CD14-positive monocyte (primary cell): ENCODE measurements at regions not wholly inside any gene's neighbourhood (a gene's known extent, or its start where the extent isn't known, plus 50 kb on each side); places are given as distances from the start of the nearest gene placed in this dataset.
A peak's percentile ranks its signal among the peaks of the same experiment; 100 is the strongest.
"Not testable (repeated sequence)": the region's sequence is repeated elsewhere in the genome, so short reads cannot be mapped to it uniquely, and the experiment has no call there.

Experiments
- DNase-seq, 3 donors: peaks; one replicate each; pipeline ENCODE4 v3.0.0-alpha.2; 2011 to 2022
- H2AFZ ChIP-seq: 2 replicates; pipeline ENCODE4 v1.6.0; 2012; ENCODE audit warnings: mild to moderate bottlenecking, low read depth, low read length, inconsistent platforms; ENCODE audit not compliant: insufficient read depth, poor library complexity, severe bottlenecking
- H3K27ac ChIP-seq, 2 donors: 1 replicate in 1 of 2; 2 replicates in 1 of 2; pipeline ENCODE4 v1.5.1; 2012 to 2013; ENCODE audit warnings: low read length in 2 of 2, control low read depth in 1 of 2, inconsistent platforms in 1 of 2, low read depth in 1 of 2, mild to moderate bottlenecking in 1 of 2
- H3K27me3 ChIP-seq, 2 donors: one replicate each; pipeline versions ENCODE4 v1.6.0 to v1.6.1; 2011 to 2013; ENCODE audit warnings: low read length in 2 of 2; ENCODE audit not compliant: control insufficient read depth in 2 of 2, insufficient read depth in 2 of 2
- H3K36me3 ChIP-seq, 2 donors: replicated peaks in 1 of 2; 1 replicate in 1 of 2; 2 replicates in 1 of 2; pipeline versions ENCODE4 v1.5.1 to v1.6.1; 2012 to 2013; ENCODE audit warnings: low read length in 2 of 2, control low read depth in 1 of 2, inconsistent platforms in 1 of 2, mild to moderate bottlenecking in 1 of 2; ENCODE audit not compliant: insufficient read depth in 2 of 2, control insufficient read depth in 1 of 2
- H3K4me1 ChIP-seq, 2 donors: 1 replicate in 1 of 2; 2 replicates in 1 of 2; pipeline versions ENCODE4 v1.5.1 to v1.6.1; 2012 to 2013; ENCODE audit warnings: low read length in 2 of 2, control low read depth in 1 of 2, inconsistent platforms in 1 of 2, mild to moderate bottlenecking in 1 of 2, moderate library complexity in 1 of 2; ENCODE audit not compliant: insufficient read depth in 2 of 2, control insufficient read depth in 1 of 2
- H3K4me2 ChIP-seq: replicated peaks from 2 replicates; pipeline ENCODE3; 2012; ENCODE audit warnings: low read length, moderate library complexity, mild to moderate bottlenecking; ENCODE audit not compliant: poor library complexity, severe bottlenecking; ENCODE audit errors: extremely low read depth
- H3K4me3 ChIP-seq, 3 experiments: fragments of 200-600 bp in 1 of 3; sonication (generic) in 1 of 3; replicated peaks in 1 of 3; 1 replicate in 2 of 3; 2 replicates in 1 of 3; pipeline ENCODE4 v1.5.1; 2011 to 2013; ENCODE audit warnings: low read length in 3 of 3, mild to moderate bottlenecking in 3 of 3, control low read depth in 2 of 3, low read depth in 2 of 3, inconsistent platforms in 1 of 3, moderate library complexity in 1 of 3
- H3K79me2 ChIP-seq: 2 replicates; pipeline ENCODE4 v1.6.0; 2012; ENCODE audit warnings: mild to moderate bottlenecking, control low read depth, inconsistent platforms, low read length, moderate library complexity; ENCODE audit not compliant: insufficient read depth
- H3K9ac ChIP-seq: 2 replicates; pipeline ENCODE4 v1.6.0; 2017; ENCODE audit warnings: low read length, mild to moderate bottlenecking; ENCODE audit not compliant: insufficient read depth, poor library complexity, severe bottlenecking
- H3K9me3 ChIP-seq, 2 donors: replicated peaks in 1 of 2; 1 replicate in 1 of 2; 2 replicates in 1 of 2; pipeline versions ENCODE4 v1.5.1 to v1.6.1; 2012 to 2013; ENCODE audit warnings: low read length in 2 of 2, control low read depth in 1 of 2; ENCODE audit not compliant: control insufficient read depth in 1 of 2, insufficient read depth in 1 of 2
- H4K20me1 ChIP-seq: 2 replicates; pipeline ENCODE4 v1.6.0; 2012; ENCODE audit warnings: mild to moderate bottlenecking, low read length, control low read depth, moderate library complexity; ENCODE audit not compliant: insufficient read depth
- H3K27ac Mint-ChIP-seq, 7 donors: one replicate each; pipeline ENCODE4 v1.8.0; 2020; ENCODE audit warnings: mild to moderate bottlenecking in 7 of 7, mixed read lengths in 7 of 7, moderate library complexity in 6 of 7, inconsistent platforms in 2 of 7
- H3K27me3 Mint-ChIP-seq, 3 donors: one replicate each; pipeline ENCODE4 v1.8.0; 2021 to 2022; ENCODE audit warnings: low read depth in 3 of 3, mild to moderate bottlenecking in 3 of 3, mixed read lengths in 3 of 3, moderate library complexity in 3 of 3, inconsistent platforms in 1 of 3
- H3K36me3 Mint-ChIP-seq, 2 donors: one replicate each; pipeline ENCODE4 v1.8.0; 2020; ENCODE audit warnings: mixed read lengths in 2 of 2, inconsistent platforms in 1 of 2, mild to moderate bottlenecking in 1 of 2
- H3K4me1 Mint-ChIP-seq: one replicate; pipeline ENCODE4 v1.8.0; 2020; ENCODE audit warnings: mild to moderate bottlenecking, mixed read lengths
- H3K4me3 Mint-ChIP-seq, 2 donors: one replicate each; pipeline ENCODE4 v1.8.0; 2020; ENCODE audit warnings: mild to moderate bottlenecking in 2 of 2, mixed read lengths in 2 of 2, moderate library complexity in 1 of 2
- H3K9me3 Mint-ChIP-seq, 7 donors: one replicate each; pipeline ENCODE4 v1.8.0; 2020 to 2022; ENCODE audit warnings: mixed read lengths in 7 of 7, mild to moderate bottlenecking in 6 of 7, moderate library complexity in 6 of 7, inconsistent platforms in 2 of 7
- WGBS: methylation state at CpG from one replicate; pipeline ENCODE4 v1.1.5; 2013; ENCODE audit warnings: missing lambda C conversion rate; ENCODE audit not compliant: insufficient coverage; 5-methylcytosine and 5-hydroxymethylcytosine counted together
- intact Hi-C, 2 donors: fragments of 100-400 bp; cut with micrococcal nuclease; formaldehyde crosslinking; loops; one replicate each; pipeline versions ENCODE4 v1.15.0 to v1.15.1; 2023
- TF ChIP-seq, protein P1 (sequence below): fragments of 200-600 bp; IDR thresholded peaks from one replicate; pipeline ENCODE4 v1.8.0; 2022; ENCODE audit warnings: antibody characterized with exemption, mild to moderate bottlenecking

DNA sequence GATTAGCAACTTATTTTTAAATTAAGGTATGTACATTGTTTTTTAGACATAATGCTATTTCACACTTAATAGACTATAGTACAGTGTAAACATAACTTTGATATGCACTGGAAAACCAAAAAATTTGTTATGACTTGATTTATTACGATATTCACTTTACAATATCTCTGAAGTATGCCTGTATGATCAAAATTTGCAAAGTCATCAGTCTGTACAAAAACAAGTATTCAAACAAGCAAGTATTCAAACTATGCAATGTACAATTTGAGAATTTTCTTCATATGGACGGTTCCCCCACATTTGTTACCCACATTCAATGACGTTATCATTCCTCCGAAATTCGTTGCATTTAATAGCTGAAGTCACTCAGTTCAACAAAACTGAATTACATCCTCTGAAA is 147.9 kb downstream of the AVL9 start:
- Histone ChIP-seq H3K36me3 (no peaks in the 10 kb centered on the region), H3K4me2 (no peak overlapping the region), H2AFZ (no peak overlapping the region), H3K27ac (no peak overlapping the region), H3K4me1 (peaks cover 11 to 14% of the 10 kb centered on the region in 2 donors), H3K4me3 (no peak overlapping the region), H3K27me3 (no peaks in the 10 kb centered on the region), H4K20me1 (no peaks in the 10 kb centered on the region), H3K9ac (no peak overlapping the region), H3K9me3 (no peaks in the 10 kb centered on the region), H3K79me2 (no peaks in the 10 kb centered on the region)
- Mint-ChIP-seq H3K27ac (no peak overlapping the region), H3K4me1 (peaks cover 14% of the 10 kb centered on the region), H3K27me3 (no peaks in the 10 kb centered on the region), H3K4me3 (no peak overlapping the region), H3K9me3 (peaks cover 0 to 9% (median 4%) of the 10 kb centered on the region in 7 donors), H3K36me3 (peaks cover 0 to 2% of the 10 kb centered on the region in 2 donors)
- intact Hi-C loops = no loop called here
- TF ChIP-seq, protein P1, sequence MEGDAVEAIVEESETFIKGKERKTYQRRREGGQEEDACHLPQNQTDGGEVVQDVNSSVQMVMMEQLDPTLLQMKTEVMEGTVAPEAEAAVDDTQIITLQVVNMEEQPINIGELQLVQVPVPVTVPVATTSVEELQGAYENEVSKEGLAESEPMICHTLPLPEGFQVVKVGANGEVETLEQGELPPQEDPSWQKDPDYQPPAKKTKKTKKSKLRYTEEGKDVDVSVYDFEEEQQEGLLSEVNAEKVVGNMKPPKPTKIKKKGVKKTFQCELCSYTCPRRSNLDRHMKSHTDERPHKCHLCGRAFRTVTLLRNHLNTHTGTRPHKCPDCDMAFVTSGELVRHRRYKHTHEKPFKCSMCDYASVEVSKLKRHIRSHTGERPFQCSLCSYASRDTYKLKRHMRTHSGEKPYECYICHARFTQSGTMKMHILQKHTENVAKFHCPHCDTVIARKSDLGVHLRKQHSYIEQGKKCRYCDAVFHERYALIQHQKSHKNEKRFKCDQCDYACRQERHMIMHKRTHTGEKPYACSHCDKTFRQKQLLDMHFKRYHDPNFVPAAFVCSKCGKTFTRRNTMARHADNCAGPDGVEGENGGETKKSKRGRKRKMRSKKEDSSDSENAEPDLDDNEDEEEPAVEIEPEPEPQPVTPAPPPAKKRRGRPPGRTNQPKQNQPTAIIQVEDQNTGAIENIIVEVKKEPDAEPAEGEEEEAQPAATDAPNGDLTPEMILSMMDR = no peak
- no peak for DNase-seq
- no CpG with 5 or more reads among the region's 5 CpGs for WGBS

DNA sequence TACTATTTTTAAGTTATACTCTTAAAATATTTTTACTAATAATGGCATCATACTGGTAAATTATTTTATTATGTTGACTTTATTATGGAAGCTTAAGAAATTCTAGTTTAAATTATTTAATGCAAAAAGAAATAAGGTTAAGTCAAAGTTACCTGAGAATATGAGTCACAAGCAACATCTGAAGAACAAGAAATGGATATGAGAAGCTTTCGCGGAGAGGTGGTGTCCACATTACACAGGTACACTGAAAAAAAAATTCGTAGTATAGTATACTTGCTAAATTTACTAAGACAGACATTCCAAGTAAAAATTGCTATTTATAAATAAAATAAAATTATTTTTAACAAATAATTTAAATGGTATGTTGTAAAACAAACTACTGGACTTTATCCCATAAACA is 143.8 kb downstream of the AVL9 start:
- Histone ChIP-seq H3K27ac (no peak overlapping the region), H3K79me2 (no peaks in the 10 kb centered on the region), H3K9me3 (no peaks in the 10 kb centered on the region), H3K4me3 (no peak overlapping the region), H3K9ac (no peak overlapping the region), H4K20me1 (no peaks in the 10 kb centered on the region), H3K4me2 (no peak overlapping the region), H3K4me1 (peaks cover 16 to 23% of the 10 kb centered on the region in 2 donors), H2AFZ (no peak overlapping the region), H3K36me3 (no peaks in the 10 kb centered on the region), H3K27me3 (no peaks in the 10 kb centered on the region)
- H3K27ac Mint-ChIP-seq = peak overlapping the region in 1 of 7 donors; percentile 52
- intact Hi-C loops = no loop called here
- H3K4me3 Mint-ChIP-seq = no peak overlapping the region
- peaks cover 0 to 3% (median 0%) of the 10 kb centered on the region in 3 donors for H3K27me3 Mint-ChIP-seq
- H3K36me3 Mint-ChIP-seq = no peaks in the 10 kb centered on the region
- H3K9me3 Mint-ChIP-seq = peaks cover 0 to 16% (median 4%) of the 10 kb centered on the region in 7 donors
- peaks cover 20% of the 10 kb centered on the region for H3K4me1 Mint-ChIP-seq
- no CpG with 5 or more reads among the region's 3 CpGs for WGBS
- TF ChIP-seq, protein P1 = no peak
- DNase-seq = no peak

DNA sequence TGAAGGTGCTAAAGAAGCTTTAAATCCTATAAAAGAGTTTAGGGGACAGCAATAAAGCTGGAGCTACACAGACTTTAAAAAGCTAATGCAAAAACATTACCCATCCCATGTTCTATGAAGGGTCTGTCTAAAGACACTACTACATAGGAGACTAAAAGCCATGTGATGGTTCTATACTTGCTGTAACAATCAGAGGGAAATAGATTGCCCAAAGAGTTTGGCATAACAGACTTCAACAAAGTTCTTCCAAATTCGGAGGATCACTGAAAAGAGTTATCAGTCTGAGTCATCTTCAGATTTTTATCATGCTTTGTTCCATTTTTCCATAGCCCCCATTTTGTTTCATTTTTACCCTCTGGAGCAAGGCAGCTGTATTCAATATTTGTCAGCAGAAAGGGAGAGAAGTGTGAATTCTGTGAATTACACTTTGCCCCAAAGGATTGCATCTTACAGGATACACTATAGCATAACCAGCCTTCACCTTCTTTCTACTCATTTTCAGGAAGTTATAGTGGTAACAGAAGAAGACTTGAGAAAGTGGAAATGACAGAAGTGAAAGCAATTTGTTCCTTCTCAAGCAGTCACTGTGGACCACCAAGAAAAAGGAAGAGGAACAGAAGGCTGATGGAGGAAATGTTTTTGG is 143.3 kb downstream of the AVL9 start:
- H3K9me3 ChIP-seq, H3K36me3 Mint-ChIP-seq, H4K20me1 ChIP-seq, H3K27me3 ChIP-seq, H2AFZ ChIP-seq, H3K9ac ChIP-seq, H3K27ac ChIP-seq, H3K79me2 ChIP-seq, intact Hi-C loops, H3K4me3 ChIP-seq, H3K27me3 Mint-ChIP-seq, H3K36me3 ChIP-seq: not testable (repeated sequence)
- Histone ChIP-seq H3K4me1 (peaks cover 16 to 23% of the 10 kb centered on the region in 2 donors), H3K4me2 (peak overlapping the region; percentile 26)
- Mint-ChIP-seq H3K9me3 (peaks cover 0 to 16% (median 4%) of the 10 kb centered on the region in 7 donors), H3K4me3 (peak overlapping the region; percentile 0 to 68), H3K27ac (peak overlapping the region in 4 of 7 donors; percentile 6 to 82 (median 56)), H3K4me1 (peaks cover 20% of the 10 kb centered on the region)
- DNase-seq = peak; percentile 25 to 55 (median 54)
- no CpG with 5 or more reads among the region's 1 CpG for WGBS
